HG02885 (cell line): ENCODE measurements at regions not wholly inside any gene's neighbourhood (a gene's known extent, or its start where the extent isn't known, plus 50 kb on each side); places are given as distances from the start of the nearest gene placed in this dataset.

Source experiments
- ATAC-seq: cut with Tn5 transposase; IDR thresholded peaks from one replicate; pipeline ENCODE4 v1.9.1; 2021; ENCODE audit warnings: mild to moderate bottlenecking; ENCODE audit not compliant: unreplicated experiment, poor library complexity

GRCh38 chr9:31103836-31104235 lies 1280.6 kb upstream of the ACO1 start:
- ATAC-seq, result no peak

DNA sequence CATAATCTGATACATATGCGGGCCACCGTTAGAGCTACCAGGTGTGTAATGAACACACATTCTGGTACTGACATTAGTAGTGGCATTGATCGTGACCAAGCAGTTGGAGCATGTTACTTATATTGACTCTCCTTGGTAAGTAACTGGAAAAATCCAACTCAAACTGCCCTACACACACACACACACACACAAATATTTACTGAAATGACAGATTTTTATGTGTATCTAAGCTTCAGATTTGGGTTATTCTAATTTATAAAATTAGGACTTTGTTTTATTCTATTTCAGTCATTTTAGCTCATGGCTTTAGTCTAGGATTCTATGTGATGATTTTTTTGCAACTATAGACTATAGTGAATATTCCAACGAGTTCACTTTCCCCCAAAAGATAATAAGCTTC lies 1280.2 kb upstream of the ACO1 start:
- ATAC-seq, result no peak

- ATAC-seq, result no peak
These were observed 1272.0 kb upstream of the ACO1 start for GRCh38 chr9:31112491-31112890.

DNA sequence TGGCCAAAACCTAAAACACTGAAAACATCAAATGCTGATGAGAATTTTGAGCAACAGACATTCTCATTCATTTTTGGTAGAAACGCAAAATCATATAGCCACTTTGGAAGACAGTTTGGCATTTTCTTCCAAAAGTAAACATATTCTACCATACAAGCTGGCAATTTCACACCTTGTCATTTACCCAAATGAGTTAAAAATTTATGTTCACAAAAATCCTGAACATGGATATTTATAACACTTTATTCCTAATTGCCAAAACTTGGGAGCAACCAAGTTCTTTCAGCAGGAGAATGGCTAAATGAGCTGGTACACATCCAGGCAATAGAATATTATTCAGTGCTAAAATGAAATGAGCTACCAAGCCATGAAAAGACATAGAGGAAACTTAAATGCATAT lies 1270.1 kb upstream of the ACO1 start:
- no peak for ATAC-seq

DNA sequence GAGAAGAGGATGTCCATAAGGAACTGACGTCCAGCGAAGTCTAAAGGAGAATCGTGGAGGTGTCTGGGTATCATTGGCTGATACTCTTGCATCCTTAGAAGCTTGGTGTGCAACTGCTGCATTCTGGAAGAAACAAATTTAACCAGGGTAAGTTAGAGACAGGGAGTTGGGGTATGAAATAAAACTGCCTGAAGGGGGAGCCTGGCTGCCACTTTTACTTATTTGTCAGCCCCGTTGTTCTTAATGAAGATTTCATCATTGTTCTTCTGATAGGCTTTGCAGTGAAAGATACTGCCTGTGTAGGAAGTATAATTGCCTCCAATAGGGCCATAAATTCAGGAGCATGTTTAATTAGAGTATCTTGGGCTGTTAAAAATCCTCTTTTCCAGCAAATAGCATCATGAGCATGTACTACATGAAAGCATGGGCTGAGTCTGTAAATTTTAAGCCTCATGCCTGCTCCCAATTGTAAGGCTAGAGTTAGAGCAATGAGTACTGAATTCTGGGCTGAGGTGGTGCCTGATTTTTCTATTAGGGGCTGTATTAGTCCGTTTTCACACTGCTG lies 1264.5 kb upstream of the ACO1 start:
- ATAC-seq, result peak; percentile 94

- no peak for ATAC-seq
These were observed 1260.1 kb upstream of the ACO1 start for GRCh38 chr9:31124389-31124788.

DNA sequence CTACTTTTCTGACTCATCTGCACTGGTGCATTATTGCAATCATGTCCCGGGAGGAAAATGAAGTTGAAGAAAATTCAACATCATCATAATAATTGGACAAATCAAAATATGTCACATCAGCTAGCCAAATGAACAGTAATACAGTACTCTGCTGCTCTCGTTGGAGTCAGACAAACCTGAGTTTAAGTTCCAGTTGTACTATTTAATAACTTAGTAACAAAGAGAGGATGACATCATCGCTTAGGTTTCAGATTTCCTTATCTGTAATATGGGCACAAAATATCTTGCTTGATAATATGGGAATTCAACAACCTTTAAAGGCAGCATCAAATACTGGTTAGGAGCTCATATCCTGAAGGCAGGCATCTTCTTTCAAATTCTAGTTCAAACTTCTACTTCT lies 1248.9 kb upstream of the ACO1 start:
- no peak for ATAC-seq

- no peak for ATAC-seq
These were observed 1247.9 kb upstream of the ACO1 start for GRCh38 chr9:31136524-31136923.

DNA sequence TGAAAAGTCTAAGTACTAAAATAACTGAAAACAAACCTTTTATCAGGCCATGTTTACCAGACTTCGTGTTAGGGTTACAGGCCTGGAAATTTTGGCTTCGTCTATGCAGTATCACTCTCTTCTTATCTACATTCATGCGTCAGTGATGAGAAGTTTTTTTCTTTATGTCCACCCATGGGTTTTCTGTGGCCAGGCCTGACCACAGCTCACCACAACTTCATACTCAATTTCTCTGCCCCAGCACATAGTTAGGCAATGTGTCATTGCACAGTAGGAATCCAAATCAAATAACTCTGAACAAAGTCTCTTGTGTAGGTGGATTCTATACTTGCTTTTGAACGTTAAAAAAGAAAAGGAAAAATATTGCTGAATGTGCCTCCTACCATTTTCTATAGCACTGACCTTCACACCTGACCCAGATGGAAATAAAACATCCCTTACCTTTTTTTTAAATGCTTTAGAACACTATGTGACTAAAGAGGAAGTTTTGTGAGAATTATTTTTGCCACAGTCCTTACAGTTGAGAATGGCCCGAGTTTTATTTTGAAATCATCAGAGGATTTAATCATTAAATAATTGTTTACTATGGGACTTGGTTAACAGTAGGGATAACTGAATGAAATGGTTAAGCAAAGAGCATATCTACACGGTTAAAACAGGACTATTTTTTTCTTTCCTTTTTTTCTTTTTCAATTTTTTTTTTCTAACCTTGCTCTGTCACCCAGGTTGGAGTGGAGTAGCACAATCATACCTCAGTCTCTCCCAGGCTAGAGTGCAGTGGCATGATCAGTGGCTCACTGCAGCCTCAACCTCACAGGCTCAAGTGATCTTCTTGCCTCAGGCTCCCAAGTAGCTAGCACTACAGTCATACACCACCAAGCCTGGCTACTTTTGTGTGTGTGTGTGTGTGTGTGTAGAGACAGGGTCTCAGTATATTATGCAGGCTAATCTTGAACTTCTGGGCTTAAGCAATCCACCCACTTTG lies 1247.0 kb upstream of the ACO1 start:
- ATAC-seq, result peak; percentile 84

DNA sequence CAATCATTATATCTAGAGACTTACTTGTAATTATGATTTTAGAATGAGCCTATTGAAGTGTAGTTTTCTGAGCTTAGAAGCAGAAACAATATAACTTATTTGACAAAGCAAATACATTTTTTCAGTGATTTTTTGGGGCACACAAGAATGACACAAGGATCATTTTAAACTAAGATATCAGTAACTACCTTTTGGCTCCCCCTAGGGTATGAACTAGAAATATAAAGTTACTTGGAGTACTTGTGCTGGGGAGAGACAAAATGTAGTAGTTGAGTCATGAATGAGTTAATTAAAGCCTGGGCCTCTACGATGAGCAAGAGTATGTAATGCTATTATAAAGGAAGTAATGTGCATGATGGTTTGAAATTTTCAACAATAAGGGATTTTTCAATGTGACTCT lies 1244.1 kb upstream of the ACO1 start:
- peak; percentile 50 for ATAC-seq

GRCh38 chr9:31142456-31142855 lies 1242.0 kb upstream of the ACO1 start:
- no peak for ATAC-seq

GRCh38 chr9:31144614-31145013 lies 1239.8 kb upstream of the ACO1 start:
- no peak for ATAC-seq

- ATAC-seq, result peak; percentile 97
These were observed 1237.8 kb upstream of the ACO1 start for GRCh38 chr9:31146485-31147166.

DNA sequence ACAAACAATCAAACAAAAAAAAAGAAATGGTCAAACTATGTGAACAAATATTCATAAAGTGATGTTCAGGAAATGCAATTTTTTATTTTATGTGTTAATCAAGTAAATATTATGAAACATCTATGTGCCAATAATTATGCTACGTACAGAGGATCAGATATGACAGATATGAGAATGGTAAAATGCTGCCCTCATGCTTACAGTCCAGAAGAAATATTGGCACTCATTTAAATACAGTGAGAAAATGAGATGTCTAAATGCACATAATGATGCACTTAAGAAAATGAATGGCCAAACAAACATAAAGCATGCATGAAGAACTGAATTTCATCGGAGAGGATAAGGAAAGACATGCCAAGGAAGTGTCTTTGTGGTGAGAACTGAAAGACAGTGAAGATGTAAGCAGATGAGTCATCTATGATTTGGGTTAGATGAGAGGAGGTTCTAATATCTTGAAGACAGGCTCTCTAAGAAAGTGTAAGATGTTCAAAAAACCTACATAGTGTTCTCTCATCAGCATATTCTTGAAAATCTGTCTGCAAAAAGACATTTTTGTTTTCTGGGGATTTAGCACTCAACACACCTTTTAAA lies 1231.1 kb upstream of the ACO1 start:
- peak; percentile 99 for ATAC-seq

DNA sequence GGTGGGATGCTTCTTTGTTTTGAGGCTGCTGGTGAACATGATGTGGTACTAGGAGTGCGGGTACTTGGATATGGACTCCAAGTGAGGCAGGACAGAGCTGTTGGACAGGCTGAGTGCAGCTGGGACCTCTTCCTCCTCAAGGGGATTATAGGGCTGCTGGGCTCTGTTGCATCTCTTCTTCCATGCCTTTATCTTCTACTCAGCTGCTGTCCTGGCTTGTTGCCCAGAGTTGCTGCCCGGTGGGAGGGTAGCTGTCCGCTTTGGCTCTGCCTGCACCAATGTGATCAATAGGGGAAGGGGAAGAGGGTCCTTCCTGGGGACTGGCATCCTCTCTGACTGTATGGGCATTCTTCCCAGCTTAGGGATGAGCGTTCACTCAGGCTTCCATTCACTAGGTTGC lies 1217.9 kb upstream of the ACO1 start:
- no peak for ATAC-seq

- ATAC-seq, result no peak
These were observed 1216.3 kb upstream of the ACO1 start for GRCh38 chr9:31168161-31168560.

DNA sequence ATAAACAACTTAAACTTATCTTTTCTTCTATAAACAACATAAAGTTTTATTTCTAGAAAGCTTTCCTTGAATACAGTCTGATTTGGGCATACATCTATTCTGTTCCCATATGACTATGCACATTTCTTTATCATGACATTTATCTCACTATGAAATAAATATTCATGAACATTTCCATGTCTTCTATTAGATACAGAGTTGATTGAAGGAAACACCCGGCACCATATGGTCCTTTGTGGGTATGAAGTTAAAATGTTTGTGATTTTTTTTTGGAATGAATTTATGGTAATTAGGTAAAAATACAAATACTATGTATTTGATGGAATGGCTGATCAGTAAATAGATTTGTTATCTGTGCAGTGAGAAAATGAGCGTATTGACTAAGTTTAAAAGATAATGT lies 1209.8 kb upstream of the ACO1 start:
- no peak for ATAC-seq

DNA sequence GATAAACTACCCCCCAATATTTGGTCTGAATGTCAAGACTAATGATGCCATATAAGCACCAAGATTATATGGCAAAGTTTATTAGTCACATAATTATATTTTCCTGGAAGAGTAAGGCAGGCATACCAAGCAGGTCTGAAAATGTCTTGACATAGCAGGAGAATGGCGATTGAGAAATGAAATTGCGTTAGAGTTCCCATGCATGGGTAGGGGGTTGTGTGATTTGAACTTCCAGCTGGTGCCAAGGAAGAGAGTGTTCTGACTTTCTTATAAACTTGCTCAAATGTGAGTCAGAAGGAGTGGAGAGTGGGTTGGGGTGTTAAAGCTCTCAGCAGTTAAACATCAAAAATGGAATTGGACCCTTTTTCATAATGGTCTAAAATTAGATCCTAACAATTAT lies 1200.6 kb upstream of the ACO1 start:
- no peak for ATAC-seq

DNA sequence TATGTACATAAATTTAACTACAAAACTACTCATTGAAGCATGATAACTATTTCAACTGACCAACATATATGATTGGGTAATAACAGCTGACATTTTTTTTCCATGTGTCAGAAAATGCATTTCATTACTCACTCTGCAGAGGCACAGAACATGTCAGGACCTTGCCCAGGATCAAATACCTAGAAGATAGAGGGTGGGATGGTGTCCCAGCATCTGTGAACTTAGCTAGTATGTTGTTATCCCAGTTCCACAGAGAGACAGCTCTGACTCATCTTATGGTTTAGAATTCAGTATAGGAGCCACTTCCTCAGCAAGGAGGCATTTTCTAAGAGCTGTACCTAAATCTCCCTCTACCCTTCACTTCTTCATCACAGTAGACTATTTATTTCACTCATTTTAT lies 1198.6 kb upstream of the ACO1 start:
- no peak for ATAC-seq

DNA sequence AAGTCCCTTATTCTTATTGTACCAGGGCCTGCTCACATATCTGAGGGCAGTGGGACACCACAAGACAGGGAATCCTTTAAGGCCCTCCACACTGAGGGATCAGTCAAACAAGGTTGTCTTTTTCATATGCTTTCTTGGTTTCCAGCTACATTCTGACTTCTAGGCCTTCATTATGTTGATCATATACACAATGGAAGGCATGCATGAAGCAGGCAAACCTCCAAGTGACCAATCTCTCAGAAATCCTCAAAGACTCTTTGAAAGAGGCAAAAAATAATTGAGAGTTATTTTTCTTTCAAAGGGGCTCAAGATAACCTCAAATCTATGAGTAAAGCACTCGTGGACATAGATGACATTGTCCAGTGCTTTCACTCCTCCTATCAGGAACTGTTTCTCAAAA lies 1195.9 kb upstream of the ACO1 start:
- no peak for ATAC-seq

GRCh38 chr9:31210978-31211570 lies 1173.4 kb upstream of the ACO1 start:
- no peak for ATAC-seq
